NB4 (cell line): ENCODE measurements at regions not wholly inside any gene's neighbourhood (a gene's known extent, or its start where the extent isn't known, plus 50 kb on each side); places are given as distances from the start of the nearest gene placed in this dataset.

Experiments
- DNase-seq: peaks from one replicate; pipeline ENCODE4 v3.0.0; 2010; ENCODE audit warnings: low read depth
- H3K4me3 ChIP-seq: one replicate; pipeline ENCODE4 v1.5.1; 2011; ENCODE audit warnings: mild to moderate bottlenecking, low read depth, low read length, moderate library complexity
- MYC ChIP-seq: IDR thresholded peaks from 2 replicates; pipeline ENCODE4 v1.6.1; 2011; ENCODE audit warnings: low read depth, low read length
- POLR2A ChIP-seq: IDR thresholded peaks from 2 replicates; pipeline ENCODE4 v1.6.1; 2011; ENCODE audit warnings: mild to moderate bottlenecking; ENCODE audit not compliant: insufficient read length; ENCODE audit errors: extremely low read depth
- TF ChIP-seq, protein P1 (sequence below): IDR thresholded peaks from one replicate; pipeline ENCODE4 v1.5.1; 2012; ENCODE audit warnings: low read depth, low read length
- TF ChIP-seq, protein P2 (sequence below): IDR thresholded peaks from 2 replicates; pipeline ENCODE4 v1.6.1; 2011; ENCODE audit warnings: low read depth, low read length

- H3K4me3 ChIP-seq, result no peak overlapping the region
- peak; percentile 16 for DNase-seq
- TF ChIP-seq, protein P1, sequence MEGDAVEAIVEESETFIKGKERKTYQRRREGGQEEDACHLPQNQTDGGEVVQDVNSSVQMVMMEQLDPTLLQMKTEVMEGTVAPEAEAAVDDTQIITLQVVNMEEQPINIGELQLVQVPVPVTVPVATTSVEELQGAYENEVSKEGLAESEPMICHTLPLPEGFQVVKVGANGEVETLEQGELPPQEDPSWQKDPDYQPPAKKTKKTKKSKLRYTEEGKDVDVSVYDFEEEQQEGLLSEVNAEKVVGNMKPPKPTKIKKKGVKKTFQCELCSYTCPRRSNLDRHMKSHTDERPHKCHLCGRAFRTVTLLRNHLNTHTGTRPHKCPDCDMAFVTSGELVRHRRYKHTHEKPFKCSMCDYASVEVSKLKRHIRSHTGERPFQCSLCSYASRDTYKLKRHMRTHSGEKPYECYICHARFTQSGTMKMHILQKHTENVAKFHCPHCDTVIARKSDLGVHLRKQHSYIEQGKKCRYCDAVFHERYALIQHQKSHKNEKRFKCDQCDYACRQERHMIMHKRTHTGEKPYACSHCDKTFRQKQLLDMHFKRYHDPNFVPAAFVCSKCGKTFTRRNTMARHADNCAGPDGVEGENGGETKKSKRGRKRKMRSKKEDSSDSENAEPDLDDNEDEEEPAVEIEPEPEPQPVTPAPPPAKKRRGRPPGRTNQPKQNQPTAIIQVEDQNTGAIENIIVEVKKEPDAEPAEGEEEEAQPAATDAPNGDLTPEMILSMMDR, result no peak
- TF ChIP-seq MYC (no peak), POLR2A (no peak)
- TF ChIP-seq, protein P2, sequence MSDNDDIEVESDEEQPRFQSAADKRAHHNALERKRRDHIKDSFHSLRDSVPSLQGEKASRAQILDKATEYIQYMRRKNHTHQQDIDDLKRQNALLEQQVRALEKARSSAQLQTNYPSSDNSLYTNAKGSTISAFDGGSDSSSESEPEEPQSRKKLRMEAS, result no peak
These were observed 56.9 kb upstream of the ALDH1A1 start for GRCh38 chr9:73009649-73010288.

DNA sequence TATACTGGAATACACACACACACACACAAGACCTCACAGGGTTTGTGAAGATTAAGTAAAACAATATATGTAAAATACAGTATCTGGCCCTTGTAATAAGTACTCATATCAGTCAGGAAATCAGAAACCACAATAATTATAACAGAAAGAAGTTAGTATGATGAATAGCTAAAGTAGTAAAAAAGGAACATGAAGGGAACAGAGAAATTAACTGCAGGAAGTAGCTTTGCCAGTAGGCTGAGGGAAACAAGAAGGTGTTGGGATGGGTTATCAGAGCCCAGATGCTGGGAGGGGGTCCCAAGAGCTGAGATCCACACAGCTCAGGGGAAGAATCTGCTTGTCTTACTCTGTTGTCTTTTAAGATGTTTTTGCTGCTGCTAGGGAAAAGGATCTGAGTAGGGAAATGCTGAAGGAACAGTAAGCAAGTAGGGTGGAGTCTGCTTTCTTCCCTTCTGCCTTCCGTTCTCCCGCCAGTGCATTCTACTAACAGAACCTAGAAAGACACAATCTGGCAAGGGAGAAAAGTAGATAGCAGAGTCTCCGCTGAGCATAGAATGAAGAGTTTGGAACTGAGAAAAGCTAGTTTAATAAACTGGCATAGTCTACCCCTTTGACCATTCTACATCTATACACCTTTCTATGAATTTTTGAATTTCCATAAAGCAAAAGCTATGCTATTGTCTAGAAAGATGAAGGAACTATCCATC is 55.3 kb upstream of the ALDH1A1 start:
- TF ChIP-seq, protein P2, result no peak
- TF ChIP-seq, protein P1, result no peak
- no peak for TF ChIP-seq MYC
- TF ChIP-seq POLR2A, result no peak
- no peak overlapping the region for H3K4me3 ChIP-seq
- no peak for DNase-seq

DNA sequence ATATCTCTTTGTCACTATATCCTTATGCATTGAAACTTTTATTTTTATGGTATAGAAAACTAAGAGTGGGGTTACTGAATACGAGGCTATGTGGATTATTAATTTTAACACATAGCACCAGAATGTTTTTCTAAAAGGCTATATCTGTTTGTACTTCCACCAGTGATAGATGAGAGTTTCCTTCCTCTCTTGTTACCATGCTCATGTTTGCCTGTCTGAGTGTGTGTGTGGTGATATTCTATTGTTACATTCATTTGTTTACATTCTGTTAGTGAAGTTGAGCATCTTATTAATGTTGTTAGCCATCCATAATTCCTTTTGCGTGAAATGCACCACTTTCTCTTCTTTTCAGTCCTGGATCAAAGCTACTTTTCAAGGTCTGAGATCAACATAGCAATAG is 54.1 kb upstream of the ALDH1A1 start:
- DNase-seq, result no peak
- TF ChIP-seq, protein P2, result no peak
- TF ChIP-seq POLR2A (no peak), MYC (no peak)
- TF ChIP-seq, protein P1, result no peak
- no peak overlapping the region for H3K4me3 ChIP-seq
